GM19043 (cell line): ENCODE measurements at regions not wholly inside any gene's neighbourhood (a gene's known extent, or its start where the extent isn't known, plus 50 kb on each side); places are given as distances from the start of the nearest gene placed in this dataset.
"Not testable (repeated sequence)": the region's sequence is repeated elsewhere in the genome, so short reads cannot be mapped to it uniquely, and the experiment has no call there.

Source experiments
- ATAC-seq: cut with Tn5 transposase; IDR thresholded peaks from one replicate; pipeline ENCODE4 v1.9.1; 2021; ENCODE audit warnings: low read depth; ENCODE audit not compliant: unreplicated experiment

DNA sequence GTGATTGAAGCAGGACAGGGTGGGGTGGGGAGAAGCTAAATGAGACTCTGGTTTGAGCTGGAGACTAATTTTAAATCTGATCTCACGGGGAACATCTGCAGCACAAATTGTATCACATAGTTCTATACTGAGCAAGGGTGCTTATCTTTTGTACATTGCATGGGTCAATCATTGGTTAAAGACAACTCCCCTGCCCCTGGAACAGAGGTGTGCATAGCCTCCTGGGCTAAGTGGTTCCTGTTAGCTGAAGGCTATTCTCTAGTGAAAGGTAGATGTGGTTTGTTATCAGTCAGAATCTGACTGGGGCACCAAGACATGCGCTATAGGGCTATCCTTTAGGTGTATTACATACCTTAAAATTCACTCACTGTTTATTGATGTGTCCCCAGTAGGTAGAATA lies 103.9 kb upstream of the KITLG start:
- no peak for ATAC-seq

DNA sequence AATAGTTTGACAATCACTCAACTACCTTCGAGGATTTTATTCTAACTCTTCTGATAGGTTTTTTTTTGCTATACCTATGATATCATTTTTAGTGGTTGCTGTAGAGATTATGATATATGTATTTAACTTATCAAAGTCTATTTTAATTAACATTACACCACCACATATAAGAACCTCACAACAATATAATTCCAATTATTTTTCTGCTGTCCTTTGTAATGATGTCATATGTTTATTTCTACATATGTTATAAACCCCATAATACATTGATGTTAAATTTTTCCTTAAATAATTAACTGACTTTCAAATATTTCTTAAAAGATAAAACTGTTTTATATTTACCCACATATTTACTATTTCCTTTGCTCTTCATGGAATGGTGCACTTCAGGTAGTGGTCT lies 103.4 kb upstream of the KITLG start:
- no peak for ATAC-seq

DNA sequence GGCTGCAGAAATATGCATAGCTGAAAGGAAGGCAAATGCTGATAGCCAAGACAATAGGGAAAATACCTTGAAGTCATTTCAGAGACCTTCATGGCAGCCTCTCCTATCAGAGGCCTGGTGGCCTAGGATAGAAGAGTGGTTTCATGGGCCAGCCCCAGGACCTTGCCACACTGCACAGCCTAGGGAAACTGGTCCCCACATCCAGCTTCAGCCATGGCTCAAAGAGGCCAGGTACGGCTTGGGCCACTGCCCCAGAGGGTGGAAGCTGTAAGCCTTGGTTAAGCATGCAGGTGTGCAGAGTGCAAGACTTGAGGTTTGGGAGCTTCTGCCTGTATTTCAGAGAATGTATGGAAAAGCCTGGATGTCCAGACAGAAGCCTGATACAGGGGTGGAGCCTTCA lies 101.0 kb upstream of the KITLG start:
- ATAC-seq = no peak

DNA sequence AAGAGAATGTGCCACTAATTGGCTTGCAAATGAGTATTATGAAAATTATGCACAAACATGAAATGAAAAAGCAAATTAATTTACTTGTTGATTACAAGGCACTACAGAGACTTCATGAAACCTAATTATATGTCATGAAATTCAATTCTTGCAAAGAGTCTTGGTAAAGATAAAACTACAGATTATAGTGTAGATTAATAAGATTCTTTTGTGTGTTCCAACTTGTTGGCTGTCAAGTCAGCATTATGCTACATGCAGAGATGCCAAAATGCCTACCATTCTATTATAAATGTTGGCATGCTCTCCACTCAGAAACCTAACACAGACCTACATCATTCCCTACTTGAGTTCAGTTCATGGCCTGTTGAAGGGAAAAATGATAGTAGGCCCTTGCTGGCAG lies 97.2 kb upstream of the KITLG start:
- no peak for ATAC-seq

DNA sequence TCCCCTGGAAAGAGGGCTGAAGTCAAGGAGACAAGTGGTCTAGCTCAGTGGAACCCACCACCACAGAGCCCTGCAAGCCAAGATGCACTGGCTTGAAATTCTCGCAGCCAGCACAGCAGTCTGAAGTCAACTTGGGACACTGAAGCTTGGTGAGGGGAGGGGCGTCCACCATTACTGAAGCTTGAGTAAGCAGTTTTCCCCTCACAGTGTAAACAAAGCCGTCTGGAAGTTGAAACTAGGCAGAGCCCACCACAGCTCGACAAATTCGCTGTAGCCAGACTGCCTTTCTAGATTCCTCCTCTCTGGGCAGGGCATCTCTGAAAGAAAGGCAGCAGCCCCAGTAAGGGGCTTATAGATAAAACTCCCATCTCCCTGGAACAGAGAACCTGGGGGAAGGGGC lies 87.3 kb upstream of the KITLG start:
- ATAC-seq = not testable (repeated sequence)

DNA sequence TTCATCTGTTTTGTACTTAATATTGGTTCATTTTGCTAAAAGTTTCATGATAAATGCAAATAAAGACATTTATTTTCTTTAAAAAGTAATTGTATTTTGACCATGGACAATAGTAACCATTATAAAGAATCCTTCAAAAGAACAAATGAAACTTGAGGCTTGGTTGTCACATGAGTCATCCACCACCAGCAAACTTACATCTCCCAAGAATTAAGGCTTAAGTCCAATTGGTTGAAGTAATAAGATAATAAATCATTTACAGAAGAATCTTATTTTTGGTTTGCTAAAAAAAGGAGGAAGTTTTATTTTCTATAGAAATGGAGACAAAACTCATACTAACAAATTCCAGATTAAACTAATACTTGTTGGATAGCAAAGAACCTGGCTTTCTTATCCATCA lies 84.8 kb upstream of the KITLG start:
- no peak for ATAC-seq

DNA sequence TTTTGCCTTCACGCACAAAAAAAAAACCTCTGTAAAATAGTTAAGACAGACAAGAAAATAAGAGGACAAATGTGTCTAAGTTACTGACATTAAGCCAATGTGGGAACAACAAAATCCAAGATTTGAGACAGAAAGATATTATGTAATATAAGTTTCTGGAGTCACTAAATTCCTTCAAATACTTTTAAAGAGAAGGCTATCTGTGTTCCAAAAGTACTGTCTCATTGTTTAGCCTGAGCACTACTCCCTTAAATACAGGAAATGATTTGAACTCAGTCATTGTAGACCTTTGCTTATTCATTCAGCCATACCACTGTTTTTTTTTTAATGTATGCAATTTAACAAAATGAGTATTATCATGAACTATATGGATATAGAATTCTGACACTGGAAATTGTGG lies 82.7 kb upstream of the KITLG start:
- no peak for ATAC-seq

DNA sequence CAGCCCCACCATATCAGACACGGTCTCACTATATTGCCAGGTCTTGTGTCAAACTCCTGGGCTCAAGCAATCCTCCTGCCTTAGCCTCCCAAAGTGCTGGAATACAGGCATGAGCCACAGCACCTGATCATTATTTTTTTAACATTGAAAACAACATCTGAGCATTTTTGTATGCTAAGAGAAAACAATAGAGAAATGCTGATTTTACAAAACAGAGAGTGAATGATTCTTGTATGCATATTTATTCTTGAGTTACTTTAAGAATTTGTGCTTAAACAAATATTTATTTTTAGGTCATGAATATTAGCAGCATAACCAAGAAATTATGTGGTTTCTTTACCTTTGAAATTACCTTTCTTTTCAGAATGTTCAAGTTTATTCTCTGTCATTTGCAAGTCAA lies 81.8 kb upstream of the KITLG start:
- no peak for ATAC-seq

DNA sequence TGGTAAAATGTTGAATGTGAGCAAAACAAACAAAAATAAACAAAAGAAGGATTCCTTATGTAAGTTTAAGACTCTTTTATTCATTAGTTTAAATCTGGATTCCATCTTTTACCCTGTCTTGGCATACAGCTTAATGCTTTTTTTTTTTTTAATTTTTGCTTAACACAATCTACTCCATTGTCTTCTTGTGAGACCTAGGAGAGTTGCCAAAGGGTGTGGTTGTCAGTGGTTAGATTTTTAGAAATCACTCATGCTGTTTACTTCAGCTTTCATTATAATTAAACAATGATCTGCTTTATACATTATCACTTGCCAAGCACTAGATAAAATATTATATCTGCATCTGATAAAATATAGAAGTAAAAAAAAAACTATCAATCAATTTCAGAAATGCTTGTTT lies 77.7 kb upstream of the KITLG start:
- ATAC-seq = no peak

DNA sequence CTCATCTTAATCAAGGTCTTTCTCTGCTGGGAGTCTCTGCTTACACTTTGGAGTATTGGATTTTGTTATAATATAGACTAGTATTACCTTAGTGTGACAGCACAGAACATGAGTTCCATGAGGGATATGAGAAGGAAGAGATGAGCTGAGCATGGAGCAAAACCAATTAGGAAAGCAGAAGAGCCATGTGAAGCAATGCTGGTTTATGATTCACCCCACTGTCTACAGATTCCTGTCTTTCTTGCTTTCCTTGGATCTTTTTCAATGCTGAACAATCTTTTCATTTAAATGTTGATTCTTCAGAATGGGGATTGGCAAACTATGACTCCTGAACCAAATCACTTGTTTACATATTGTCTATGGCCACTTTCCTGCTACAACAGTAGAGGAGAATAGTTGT lies 70.4 kb upstream of the KITLG start:
- ATAC-seq = no peak

DNA sequence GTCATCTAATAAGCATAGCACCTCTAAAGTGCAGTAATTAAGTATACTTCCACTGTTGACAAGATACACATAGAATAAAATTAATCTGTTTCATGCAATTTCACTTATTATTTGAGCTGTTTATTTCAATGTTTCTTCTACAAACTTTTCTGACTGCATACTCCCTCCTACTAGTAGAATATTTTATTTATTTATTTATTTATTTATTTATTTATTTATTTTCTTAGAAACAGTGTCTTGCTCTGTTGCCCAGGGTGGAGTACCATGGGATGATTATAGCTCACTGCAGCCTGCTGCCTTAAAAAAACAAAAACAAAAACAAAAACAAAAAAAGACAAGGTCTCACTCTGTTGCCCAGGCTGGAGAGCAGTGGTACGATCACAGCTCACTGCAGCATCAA lies 68.4 kb upstream of the KITLG start:
- no peak for ATAC-seq

DNA sequence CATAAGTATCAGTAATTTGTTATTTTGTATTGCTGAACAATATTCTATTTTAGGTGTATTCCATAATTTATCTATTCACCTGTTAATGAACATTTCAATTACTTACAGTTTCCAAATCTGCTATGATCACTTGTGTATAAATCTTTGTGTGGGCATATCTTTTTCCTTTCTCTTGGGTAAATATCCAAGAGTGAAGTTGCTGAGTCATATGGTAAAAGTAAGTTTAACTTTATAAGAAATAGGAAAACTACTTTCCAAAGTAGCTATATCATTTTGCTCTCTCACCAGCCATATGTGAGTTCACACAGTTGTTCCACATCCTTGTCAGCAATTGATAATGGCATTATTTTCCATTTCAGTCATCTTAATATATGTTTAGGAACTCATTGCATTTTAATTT lies 66.6 kb upstream of the KITLG start:
- no peak for ATAC-seq

DNA sequence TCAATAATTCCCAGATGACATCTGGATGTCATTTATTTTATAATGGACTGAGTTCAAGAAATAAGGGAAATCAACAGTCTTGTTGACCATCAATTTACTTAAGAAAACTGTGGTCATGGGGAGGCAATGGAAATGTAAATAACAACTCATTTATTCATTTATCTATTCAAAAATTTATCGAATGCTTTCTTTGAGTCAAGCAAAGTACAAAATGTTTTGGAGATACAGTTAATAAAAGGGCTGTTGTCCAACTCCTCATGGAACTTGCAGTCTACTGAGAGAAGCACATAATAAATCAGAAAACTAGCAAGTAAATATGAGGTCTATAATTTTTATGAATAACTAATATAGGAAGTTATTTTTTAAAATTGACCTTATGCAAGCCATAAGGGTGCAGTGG lies 65.5 kb upstream of the KITLG start:
- no peak for ATAC-seq

DNA sequence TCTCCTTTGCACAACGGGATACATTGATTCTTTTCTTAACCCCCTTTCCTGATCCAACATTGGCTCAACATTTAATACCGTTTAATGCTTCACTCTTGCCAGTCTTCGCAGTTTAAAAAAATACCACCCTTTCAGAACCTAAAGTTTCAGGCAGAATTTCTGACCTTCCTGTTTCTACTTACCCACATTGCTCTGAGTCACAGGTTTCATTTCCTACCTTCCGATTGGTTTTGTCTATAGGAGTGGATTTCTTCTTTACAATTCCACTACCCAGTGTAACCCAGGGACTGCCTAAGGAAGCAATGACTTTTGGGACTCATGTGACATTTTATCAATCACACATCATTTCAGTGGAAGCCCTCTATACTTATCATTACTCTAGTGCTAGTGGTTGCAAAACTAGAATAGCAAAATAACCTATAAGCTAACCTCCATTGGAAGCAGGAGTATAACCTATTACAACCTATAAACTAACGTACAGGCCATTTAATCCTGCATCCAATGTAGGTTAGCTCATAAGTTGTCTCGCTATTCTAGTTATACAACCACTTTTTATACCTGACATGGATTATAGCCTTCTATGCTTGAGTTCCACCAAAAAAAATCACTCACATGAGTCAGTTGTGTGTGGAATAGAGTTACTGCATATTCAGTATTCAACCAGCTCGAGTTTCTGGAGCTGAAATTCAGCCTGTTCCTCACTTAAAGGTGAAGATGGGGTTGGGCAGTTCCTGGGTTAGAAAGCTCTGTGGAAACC lies 64.9 kb upstream of the KITLG start:
- no peak for ATAC-seq

DNA sequence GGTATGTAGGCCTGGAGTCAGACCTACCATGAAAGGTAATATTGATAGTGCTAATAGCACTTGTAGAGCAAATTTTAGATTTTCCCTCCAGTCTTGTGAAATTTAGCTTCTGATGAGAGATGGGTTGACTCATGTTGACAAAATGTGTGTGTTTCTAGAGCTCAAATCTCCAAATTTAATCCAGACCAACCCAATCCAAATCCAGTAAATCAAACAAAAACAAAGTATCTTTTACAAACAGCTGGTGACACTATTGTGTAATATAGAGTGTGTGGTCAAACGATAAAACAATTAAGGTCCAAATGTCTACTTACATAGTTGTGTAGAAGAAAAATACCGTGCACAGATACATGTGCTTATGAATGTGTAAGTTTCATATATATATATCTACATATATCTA lies 63.4 kb upstream of the KITLG start:
- no peak for ATAC-seq

DNA sequence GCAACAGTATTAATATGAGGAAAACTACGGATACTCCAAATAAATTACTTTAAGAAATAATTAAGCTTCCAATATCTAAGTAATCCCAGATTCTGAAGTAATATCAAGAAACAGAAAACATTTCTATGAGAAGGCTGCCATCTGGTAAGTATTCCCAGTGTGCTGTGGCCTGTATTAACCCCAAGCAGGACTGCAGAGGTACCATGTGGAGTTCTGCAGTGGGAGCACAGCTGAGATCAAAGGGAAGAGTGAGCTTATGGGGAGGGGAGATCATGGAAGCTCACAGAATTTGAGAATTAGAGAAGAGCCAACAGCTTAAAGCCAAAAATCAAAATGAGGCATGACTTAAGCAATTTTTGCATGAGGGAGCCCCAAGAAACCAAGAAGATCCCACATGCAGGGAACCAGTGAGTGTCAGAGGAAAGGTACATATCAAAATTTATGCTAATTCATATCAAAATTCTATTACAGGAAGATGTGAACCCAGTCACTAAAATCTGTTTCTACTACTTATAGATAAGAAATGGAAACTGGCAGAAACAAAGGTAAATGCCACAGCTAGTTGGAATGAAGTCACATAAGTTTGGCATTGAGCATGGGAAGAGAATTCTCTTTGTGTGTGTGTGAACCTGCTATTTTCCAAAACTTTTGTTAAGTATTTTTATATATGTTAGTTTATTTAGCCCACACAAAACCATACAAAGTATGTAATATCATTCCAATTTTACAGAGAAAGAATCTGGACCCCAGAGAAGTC lies 62.6 kb upstream of the KITLG start:
- no peak for ATAC-seq

DNA sequence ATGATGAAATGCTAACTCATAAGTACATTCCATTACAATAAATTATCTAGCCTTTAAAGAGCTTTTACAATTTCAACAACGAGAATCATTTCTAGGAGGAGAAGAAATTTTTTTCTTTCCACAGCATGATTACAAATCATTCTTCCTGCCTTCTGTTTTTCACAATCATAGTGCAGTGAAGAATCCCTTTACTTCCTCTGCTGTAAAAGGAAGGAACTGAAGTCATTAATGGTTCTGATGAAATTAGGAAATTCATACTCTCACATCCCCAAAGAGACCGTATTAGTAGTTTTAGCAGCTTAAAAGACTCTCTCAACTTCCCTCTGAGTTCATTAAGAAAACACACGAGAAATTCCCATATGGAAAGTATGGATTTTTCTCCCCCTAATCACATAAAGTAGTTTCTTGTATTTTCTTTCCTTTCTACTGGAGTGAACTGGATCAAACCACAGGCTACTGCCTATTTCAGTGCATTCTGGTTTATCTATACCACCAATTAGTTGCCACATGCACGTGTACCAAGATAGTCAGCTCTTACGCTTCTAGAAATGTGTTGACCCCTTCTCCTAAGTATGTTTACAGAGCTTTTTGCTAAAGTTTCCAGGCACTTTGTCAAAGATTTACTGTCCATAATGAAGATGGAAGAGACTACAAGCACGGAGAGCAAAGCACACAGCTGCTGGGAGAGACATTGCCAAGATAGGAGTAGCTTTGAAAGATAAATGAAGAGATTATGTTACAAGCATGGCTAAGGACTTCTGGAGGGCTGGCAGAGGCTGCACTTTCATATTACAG lies 58.9 kb upstream of the KITLG start:
- no peak for ATAC-seq

DNA sequence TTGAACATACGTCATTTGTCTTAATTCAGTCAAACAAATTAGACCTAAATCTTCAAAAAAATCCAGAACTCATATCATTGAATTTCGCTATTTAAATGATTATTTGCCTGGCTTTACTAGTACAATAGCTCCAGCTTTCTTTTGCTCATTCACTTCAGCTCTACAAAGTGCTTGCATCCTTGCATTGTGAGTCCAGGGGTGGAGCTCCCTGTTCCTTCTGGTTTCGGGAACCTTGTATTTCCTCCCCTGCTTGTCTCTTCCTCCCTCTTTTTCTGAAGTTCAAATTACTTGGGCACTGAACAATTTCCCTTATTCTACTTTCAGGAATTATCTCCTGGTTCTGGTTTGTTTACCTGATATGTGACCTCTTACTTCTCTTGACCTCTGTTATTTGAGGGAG lies 58.1 kb upstream of the KITLG start:
- no peak for ATAC-seq

DNA sequence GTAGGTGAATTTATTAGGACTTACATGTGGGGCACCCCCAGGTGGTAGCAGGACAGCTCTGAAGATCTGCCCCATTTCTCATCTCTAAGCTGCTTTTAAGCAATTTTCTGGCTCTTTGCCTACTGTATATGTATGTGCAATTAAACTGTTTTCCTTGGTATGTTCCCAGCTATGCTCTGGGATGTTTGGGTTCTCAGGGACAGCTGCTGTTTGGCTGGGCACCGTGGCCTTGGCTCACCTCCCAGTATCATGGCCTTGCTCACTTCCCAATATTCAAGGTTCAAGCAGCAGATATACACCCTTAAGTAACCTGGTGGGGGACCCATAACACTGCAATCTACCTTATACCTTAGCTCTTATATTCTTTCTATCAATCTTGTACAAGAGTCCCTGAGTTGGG lies 53.7 kb upstream of the KITLG start:
- no peak for ATAC-seq

DNA sequence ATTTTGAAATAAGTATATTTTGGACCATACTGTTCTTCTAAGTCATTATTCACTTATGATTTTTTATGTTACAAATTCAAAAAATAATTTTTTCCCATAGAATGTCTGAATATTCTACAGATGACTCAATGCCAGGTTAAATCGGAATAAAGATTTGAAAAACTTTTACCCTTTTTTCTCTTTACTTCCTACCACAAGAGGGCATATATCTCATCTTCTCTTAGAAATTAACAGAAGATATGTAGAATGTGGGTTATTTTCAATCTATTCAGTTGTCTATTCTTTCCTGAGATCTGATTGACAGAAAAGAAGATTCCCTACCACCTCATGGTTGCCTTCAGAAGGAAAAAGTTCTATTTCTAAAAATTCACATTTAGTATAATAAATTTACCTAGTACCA lies 53.0 kb upstream of the KITLG start:
- ATAC-seq = no peak

DNA sequence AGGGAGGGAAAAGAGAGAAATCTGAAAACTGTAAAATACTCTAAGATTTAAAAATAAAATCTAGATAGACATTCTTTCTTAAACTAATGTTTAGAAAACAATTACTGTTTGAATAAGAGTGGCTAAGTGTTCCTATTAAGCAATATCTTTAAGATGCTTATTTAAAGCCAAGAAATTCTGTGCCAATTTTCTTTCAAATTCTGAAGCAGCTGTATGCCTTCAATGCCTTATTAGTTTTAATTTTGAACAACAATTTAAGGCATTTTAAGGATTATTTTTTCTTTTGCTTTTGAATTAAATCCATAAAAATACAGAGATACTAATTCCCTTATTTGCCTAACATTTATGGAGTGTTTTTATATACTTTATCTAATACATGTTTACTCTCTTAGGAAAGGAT lies 50.3 kb upstream of the KITLG start:
- ATAC-seq = no peak
